ENCODE measurements at regions not wholly inside any gene's neighbourhood (a gene's known extent, or its start where the extent isn't known, plus 50 kb on each side); places are given as distances from the start of the nearest gene placed in this dataset.

DNA sequence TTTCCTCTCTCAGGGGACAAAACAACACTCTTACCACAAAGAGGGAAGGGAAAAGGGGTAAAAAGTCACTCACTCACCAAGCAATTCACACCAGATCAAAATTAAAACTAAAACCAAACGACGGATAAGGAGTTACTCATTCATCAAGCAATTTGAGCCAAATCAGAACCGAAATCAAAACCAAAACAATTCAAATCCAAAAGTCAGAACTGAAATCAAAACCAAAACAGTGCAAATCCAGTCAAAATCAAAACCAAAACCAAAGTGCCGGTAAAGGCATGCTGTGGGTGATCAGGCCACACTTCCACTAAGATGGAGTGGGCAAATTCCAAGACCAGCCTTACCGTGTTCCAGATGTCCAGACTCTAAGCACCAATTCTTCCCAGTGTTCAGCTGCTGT is 717.9 kb downstream of the AMY1C start:
- TF ChIP-seq, protein P1, sequence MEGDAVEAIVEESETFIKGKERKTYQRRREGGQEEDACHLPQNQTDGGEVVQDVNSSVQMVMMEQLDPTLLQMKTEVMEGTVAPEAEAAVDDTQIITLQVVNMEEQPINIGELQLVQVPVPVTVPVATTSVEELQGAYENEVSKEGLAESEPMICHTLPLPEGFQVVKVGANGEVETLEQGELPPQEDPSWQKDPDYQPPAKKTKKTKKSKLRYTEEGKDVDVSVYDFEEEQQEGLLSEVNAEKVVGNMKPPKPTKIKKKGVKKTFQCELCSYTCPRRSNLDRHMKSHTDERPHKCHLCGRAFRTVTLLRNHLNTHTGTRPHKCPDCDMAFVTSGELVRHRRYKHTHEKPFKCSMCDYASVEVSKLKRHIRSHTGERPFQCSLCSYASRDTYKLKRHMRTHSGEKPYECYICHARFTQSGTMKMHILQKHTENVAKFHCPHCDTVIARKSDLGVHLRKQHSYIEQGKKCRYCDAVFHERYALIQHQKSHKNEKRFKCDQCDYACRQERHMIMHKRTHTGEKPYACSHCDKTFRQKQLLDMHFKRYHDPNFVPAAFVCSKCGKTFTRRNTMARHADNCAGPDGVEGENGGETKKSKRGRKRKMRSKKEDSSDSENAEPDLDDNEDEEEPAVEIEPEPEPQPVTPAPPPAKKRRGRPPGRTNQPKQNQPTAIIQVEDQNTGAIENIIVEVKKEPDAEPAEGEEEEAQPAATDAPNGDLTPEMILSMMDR (IDR thresholded peaks at IDR 0.05), result no peak
- TF ChIP-seq POLR2A (IDR thresholded peaks at IDR 0.05) (no peak), POLR2AphosphoS5 (IDR thresholded peaks at IDR 0.05) (no peak)
- no peaks in the 10 kb centered on the region for H3K36me3 ChIP-seq
- H3K4me3 ChIP-seq, result no peak overlapping the region
- H3K27ac ChIP-seq, result no peak overlapping the region
- DNase-seq (no peak), ATAC-seq (ENCODE audit: low FRiP score in 2 of 2) (no peak)
- 82 to 84% methylated on average over 5 of the region's 5 CpGs for WGBS, 2 donors
- no peaks in the 10 kb centered on the region for H3K27me3 ChIP-seq
- peaks cover 0 to 34% (median 0%) of the 10 kb centered on the region in 4 donors for H3K9me3 ChIP-seq
- H3K4me1 ChIP-seq, result no peaks in the 10 kb centered on the region

- no peak overlapping the region for H3K4me3 ChIP-seq
- peaks cover 0 to 31% (median 0%) of the 10 kb centered on the region in 4 donors for H3K9me3 ChIP-seq
- no peak for DNase-seq
- no peaks in the 10 kb centered on the region for H3K27me3 ChIP-seq
- H3K4me1 ChIP-seq, result no peaks in the 10 kb centered on the region
- no peak for TF ChIP-seq POLR2A (IDR thresholded peaks at IDR 0.05)
- no peak for TF ChIP-seq POLR2AphosphoS5 (IDR thresholded peaks at IDR 0.05)
- TF ChIP-seq EP300 (IDR thresholded peaks at IDR 0.05), result no peak
- TF ChIP-seq, protein P1 (IDR thresholded peaks at IDR 0.05), result no peak
- no peaks in the 10 kb centered on the region for H3K36me3 ChIP-seq
- WGBS, 2 donors, result 75 to 82% methylated on average over 4 of the region's 4 CpGs
- no peak for ATAC-seq (ENCODE audit: low FRiP score in 2 of 2)
- H3K27ac ChIP-seq, result no peak overlapping the region
These were observed 718.6 kb downstream of the AMY1C start for GRCh38 chr1:104468282-104468681.

DNA sequence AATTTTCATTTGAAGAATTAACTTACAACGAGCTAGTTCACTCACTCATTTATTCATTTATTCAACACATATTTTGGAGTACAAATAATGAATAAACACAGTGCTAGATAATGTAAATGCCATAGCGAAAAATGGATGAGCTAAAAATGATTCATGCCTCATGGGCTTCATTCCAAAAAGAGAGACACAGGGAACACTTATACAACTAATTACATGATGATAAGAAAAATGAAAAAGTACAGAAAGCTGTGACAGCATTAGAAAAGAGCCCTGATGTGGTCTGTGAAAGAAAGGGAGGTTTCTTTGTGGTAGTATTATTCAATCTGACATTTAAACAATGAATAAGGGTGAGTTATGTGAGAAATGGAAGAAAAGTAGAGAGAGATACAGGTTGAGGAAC is 726.4 kb downstream of the AMY1C start:
- ATAC-seq (ENCODE audit: low FRiP score in 2 of 2), result no peak
- DNase-seq, result no peak
- H3K4me1 ChIP-seq, result no peaks in the 10 kb centered on the region
- WGBS, 2 donors, result 47 to 58% methylated on average over 2 of the region's 2 CpGs
- no peak overlapping the region for H3K27ac ChIP-seq
- H3K9me3 ChIP-seq, result no peaks in the 10 kb centered on the region
- H3K36me3 ChIP-seq, result no peaks in the 10 kb centered on the region
- no peak for TF ChIP-seq POLR2AphosphoS5 (IDR thresholded peaks at IDR 0.05)
- TF ChIP-seq, protein P1 (IDR thresholded peaks at IDR 0.05), result no peak
- TF ChIP-seq POLR2A (IDR thresholded peaks at IDR 0.05), result no peak
- TF ChIP-seq EP300 (IDR thresholded peaks at IDR 0.05), result no peak
- H3K27me3 ChIP-seq, result no peaks in the 10 kb centered on the region
- no peak overlapping the region for H3K4me3 ChIP-seq

DNA sequence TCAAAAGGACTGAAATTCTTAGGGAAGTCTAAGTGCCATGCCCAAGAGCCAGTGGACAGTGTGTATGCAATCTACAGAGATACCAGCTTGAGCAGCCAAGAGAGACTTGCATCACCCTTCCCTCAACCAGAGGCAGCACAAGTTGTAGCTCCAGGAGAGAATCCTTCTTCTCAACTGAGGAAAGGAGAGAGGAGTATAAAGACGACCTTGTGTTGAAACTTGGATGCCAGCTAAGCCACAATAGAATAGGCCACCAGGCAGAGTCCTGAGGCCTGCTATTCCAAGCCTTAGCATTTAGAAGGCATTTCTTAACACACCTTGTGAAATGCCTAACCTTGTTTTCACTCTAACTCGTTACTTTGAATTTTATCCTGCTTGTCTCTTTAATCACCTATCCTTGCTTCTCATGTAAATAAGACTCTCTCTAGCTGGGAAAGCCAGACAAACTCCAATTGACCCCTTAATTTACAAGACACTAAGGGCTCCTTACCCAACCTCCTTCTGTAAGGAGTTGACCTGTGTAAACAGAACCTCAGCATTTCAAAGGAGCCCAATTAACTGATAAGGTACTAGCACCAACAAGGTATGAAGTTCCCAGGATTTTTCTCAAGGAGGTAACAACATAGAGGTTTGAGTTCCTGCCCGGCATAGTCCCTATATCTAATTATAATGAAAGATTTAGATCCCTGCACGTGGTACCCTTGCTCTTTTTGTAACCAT is 738.8 kb downstream of the AMY1C start:
- H3K9me3 ChIP-seq, result no peaks in the 10 kb centered on the region
- H3K27ac ChIP-seq, result no peak overlapping the region
- no peak for TF ChIP-seq POLR2A (IDR thresholded peaks at IDR 0.05)
- TF ChIP-seq, protein P1 (IDR thresholded peaks at IDR 0.05), result no peak
- ATAC-seq (ENCODE audit: low FRiP score in 2 of 2) (no peak), DNase-seq (no peak)
- no peak overlapping the region for H3K4me3 ChIP-seq
- H3K27me3 ChIP-seq, result no peaks in the 10 kb centered on the region
- no peaks in the 10 kb centered on the region for H3K36me3 ChIP-seq
- WGBS, 2 donors, result 26 to 31% methylated on average over 4 of the region's 4 CpGs
- no peaks in the 10 kb centered on the region for H3K4me1 ChIP-seq

DNA sequence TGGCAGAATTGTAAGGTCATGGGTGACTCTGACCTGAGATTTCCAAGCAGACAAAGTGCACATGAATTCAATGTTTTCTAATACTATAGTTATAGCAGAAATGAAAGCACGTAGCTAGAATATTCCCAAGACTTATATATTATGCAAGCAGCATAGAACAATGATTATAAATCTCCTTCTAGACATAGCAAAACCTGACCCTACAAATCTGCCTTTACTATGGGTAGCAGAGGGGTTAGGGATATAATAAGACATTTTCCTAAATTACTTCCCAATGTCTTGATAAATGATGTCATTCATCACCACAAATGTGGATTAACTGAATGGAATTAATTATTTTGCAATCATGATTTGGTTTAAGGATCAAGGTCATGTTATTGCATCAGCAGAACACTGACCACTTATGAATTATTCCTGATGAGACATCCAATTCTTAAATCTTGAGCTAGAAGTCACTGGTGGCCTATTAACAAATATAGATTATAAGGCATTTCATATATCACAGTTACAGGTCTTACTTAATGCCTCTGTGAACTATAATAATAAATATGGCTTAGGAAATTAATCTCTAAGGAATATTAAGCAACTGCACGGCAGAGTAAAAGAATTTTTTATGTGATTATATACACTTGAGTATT is 776.6 kb downstream of the AMY1C start:
- Histone ChIP-seq H3K9me3 (no peaks in the 10 kb centered on the region), H3K27me3 (no peaks in the 10 kb centered on the region), H3K4me1 (no peaks in the 10 kb centered on the region), H3K4me3 (no peak overlapping the region), H3K27ac (no peak overlapping the region), H3K36me3 (no peaks in the 10 kb centered on the region)
- WGBS, 2 donors, result 58 to 74% methylated on average over 2 of the region's 2 CpGs
- DNase-seq (no peak), ATAC-seq (ENCODE audit: low FRiP score in 2 of 2) (no peak)
- no peak for TF ChIP-seq POLR2A (IDR thresholded peaks at IDR 0.05)
- no peak for TF ChIP-seq EP300 (IDR thresholded peaks at IDR 0.05)
- TF ChIP-seq, protein P1 (IDR thresholded peaks at IDR 0.05), result no peak
- TF ChIP-seq POLR2AphosphoS5 (IDR thresholded peaks at IDR 0.05), result no peak
